GM12891 (cell line): ENCODE measurements at regions not wholly inside any gene's neighbourhood (a gene's known extent, or its start where the extent isn't known, plus 50 kb on each side); places are given as distances from the start of the nearest gene placed in this dataset.
"Not testable (repeated sequence)": the region's sequence is repeated elsewhere in the genome, so short reads cannot be mapped to it uniquely, and the experiment has no call there.

Experiments
- DNase-seq: peaks from one replicate; pipeline ENCODE4 v3.0.0; 2011; ENCODE audit warnings: low spot score; ENCODE audit not compliant: insufficient read length
- FAIRE-seq: peaks from 2 replicates; lab custom pipeline; 2011; peaks lifted over from hg19 to GRCh38; lab: Jason Lieb, UNC
- PAX5 ChIP-seq: IDR thresholded peaks from 2 replicates; pipeline ENCODE4 v1.6.1; 2011; ENCODE audit warnings: low read length, moderate library complexity, mild to moderate bottlenecking; ENCODE audit not compliant: insufficient read depth, severe bottlenecking
- POLR2A ChIP-seq: IDR thresholded peaks from 2 replicates; pipeline ENCODE4 v1.6.1; 2011; ENCODE audit warnings: low read depth, low read length, control low read depth
- POLR2AphosphoS5 ChIP-seq: IDR thresholded peaks from 2 replicates; pipeline ENCODE4 v1.6.1; 2011; ENCODE audit warnings: low read depth, low read length, control low read depth
- POU2F2 ChIP-seq: IDR thresholded peaks from 2 replicates; pipeline ENCODE4 v1.6.1; 2011; ENCODE audit warnings: low read depth, mild to moderate bottlenecking, control low read depth, low read length, moderate library complexity
- SPI1 ChIP-seq: IDR thresholded peaks from 2 replicates; pipeline ENCODE4 v1.6.1; 2011; ENCODE audit warnings: low read depth, low read length, control low read depth
- TAF1 ChIP-seq: IDR thresholded peaks from 2 replicates; pipeline ENCODE4 v1.6.1; 2011; ENCODE audit warnings: low read depth, low read length, control low read depth

DNA sequence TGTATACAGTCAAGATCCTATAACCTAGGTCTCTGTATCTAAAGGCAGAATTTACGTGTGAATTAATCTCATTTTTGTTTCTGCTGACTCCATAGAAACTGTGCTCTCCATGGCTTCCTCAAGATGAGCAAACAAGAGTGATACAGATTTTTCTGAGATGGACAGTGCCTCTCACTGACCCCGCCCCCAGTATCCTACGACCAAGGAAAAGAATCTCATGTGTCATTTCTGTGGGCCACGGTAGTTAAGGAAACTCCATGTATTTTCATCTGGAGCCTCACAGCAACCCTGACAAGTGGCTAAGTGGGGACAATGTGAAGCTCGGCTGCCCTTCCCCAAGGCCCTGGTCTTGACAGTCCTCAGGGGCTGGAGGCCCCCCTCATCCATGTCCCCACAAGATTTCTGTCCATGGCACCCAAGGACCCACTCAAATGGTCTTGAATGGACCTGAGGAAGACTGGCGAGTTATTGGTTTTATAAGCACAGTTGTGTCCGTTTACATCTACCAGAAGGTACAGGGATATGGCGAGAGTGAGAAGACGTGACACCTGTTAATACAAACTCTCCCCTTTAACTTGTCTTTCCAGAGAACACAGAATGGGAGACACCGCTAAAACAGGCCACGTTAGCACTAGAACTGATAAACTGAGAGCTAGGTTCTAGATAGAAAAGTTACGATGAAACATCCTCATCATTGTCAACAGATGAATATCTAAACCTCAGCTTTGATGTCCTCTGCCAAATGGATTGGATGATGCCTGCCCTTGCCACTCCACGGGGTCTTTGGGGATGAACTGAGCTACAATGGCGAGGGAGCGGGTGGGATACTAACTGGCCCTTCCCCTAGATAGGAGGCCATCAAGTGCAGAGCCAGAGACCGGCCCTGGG is 108.4 kb upstream of the EGLN3 start:
- TF ChIP-seq TAF1 (no peak), POLR2AphosphoS5 (no peak), PAX5 (no peak), SPI1 (no peak), POU2F2 (no peak), POLR2A (no peak)
- DNase-seq = no peak
- no peak for FAIRE-seq

DNA sequence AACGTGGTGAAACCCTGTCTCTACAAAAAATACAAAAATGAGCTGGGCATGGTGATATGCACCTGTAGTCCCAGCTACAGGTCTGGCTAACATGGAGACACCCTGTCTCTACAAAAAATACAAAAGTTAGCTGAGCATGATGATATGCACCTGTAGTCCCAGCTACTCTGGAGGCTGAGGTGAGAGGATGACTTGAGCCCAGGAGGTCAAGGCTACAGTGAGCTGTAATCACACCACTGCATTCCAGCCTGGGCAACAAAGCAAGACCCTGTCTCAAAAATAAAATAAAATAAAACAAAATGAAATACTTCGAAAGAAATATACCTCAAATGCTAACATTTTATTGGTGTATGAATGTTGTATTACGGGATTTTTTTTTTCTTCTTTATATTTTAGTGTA is 107.6 kb upstream of the EGLN3 start:
- TF ChIP-seq POLR2AphosphoS5 (no peak), TAF1 (no peak), POLR2A (no peak), POU2F2 (no peak), PAX5 (no peak), SPI1 (no peak)
- no peak for FAIRE-seq
- no peak for DNase-seq

DNA sequence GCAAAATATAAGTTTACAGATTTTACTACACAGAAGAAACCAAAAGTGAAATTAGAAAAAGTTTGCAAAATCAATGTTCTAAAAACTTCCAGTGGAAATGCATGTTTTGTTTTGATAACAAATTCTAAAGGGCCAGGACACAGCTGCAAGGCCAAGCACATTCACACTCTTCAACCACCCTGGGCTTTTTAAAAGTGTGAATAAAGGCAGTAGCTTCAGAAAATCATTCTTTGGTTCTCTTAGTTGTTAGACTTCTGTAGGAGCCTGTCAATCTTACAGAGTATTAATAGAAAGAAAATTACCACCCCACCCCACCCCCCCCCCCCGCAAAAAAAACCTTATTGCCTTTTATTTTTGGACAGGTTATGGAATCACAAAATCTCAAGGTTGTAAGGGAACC is 105.2 kb upstream of the EGLN3 start:
- FAIRE-seq (no peak), DNase-seq (no peak)
- no peak for TF ChIP-seq SPI1
- TF ChIP-seq PAX5 = no peak
- TF ChIP-seq POLR2AphosphoS5 = no peak
- TF ChIP-seq POU2F2 = no peak
- TF ChIP-seq POLR2A = no peak
- TF ChIP-seq TAF1 = no peak

DNA sequence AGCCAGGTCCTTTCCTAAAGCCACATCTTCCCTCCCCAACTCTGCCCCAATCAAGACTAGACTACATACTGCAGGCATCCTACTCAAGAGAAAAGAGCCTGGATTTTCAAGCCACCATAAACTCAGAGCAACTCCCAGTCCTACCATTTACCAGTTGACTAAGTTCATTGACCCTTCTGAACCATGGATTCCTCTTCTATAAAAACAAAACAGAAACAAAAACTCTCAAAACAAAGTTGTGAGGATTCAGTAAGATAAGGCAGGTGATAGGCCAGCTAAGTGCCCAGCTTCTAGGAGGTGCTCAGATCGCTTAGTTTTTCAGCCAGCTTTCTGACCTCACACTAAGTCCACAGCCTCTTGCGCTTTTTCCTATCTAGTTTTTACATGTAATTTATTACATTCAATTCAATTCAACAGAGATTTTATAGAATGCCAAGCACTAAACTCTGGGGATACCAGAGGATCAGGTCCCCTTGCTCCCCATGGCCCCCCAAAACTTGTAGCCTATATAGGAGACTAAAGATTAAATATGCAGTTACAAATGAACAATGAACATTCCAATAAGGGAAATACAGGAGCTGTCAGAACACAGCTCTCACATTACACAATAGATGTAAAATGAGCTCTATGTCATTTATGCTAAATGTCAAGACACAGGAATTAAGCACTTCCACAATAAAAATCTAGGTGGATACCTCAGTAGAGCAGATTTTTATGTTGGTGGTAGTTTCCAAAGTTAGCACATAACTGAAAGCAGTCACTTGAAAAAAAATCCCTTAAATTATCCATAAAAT is 104.5 kb upstream of the EGLN3 start:
- no peak for TF ChIP-seq POLR2A
- no peak for TF ChIP-seq TAF1
- TF ChIP-seq PAX5 = no peak
- no peak for TF ChIP-seq POU2F2
- no peak for TF ChIP-seq POLR2AphosphoS5
- TF ChIP-seq SPI1 = no peak
- FAIRE-seq (no peak), DNase-seq (no peak)

DNA sequence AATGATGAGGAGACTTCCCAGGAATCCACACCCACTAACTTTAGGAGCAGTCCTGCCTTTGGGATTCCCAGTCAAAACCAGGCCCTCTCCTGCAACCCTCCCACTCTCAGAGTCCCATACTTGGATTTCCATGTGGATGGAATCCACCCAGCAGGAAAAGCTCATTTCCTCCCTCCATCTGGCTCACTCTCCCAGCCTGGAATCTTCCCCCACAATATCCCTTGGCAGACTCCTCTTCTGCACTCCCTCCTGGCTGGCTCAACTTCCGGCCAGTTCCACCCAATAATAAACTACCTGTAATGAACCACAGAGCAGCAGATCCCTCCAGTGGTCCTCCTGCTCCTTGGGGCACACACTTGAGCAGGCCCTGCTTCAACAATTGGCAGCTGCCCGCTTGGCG is 102.8 kb upstream of the EGLN3 start:
- FAIRE-seq (no peak), DNase-seq (no peak)
- TF ChIP-seq SPI1 = no peak
- TF ChIP-seq TAF1 = no peak
- TF ChIP-seq POLR2A = no peak
- no peak for TF ChIP-seq PAX5
- no peak for TF ChIP-seq POLR2AphosphoS5
- TF ChIP-seq POU2F2 = no peak

DNA sequence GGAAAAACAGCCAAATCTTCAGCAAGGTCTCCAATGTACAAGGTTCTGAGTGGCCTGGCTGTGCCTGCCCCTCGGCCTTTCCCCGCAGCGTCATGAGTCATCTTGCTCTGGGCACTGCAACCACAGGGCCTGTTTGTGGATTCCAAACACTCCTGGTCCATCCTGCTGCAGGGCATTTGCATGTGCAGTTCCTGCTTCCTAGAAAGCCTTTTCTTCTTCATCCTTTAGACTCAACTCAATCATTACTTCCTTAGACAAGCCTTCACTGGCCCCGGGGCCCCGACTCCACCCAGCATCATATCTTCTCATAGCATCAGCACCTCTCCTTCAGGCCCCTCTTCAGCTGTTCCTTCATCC is 101.8 kb upstream of the EGLN3 start:
- no peak for DNase-seq
- FAIRE-seq = no peak
- TF ChIP-seq POU2F2 (0 out of 2 replicates have a peak, but pooled peaks have one; percentile 27), PAX5 (no peak)

DNA sequence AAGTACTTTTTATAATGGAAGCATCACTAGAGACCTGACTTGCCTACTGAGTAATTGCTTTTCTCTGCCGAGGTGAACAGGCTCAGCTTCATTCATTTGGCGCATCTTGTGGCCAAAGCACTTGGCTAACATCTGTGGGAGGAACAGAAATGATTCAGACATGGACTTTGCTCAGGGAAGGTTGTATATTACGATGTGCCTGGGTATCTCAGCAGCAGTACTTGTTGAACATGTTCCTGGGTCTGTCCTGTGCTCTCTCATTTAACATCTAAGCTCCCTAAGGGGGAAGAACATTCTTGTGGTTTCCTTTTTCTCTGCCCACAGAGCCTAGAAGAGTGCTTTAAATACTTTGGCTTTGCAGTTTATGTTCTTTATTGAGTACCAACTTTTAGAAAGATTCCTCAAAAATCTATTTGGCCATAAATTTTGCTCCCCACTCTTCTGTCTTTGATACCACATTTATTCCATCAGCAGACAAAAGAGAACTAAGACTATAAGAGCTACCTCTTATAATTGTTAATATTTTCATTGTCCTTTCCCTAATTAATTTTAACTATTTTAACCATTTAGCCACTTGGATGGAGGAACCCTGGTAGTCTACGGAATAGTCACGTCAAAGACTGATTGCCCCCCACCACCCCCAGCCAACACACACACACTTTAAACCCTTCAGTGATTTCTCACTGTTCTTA is 101.2 kb upstream of the EGLN3 start:
- TF ChIP-seq PAX5 = no peak
- no peak for TF ChIP-seq TAF1
- no peak for TF ChIP-seq POLR2AphosphoS5
- TF ChIP-seq POLR2A = no peak
- TF ChIP-seq POU2F2 = no peak
- TF ChIP-seq SPI1 = no peak
- DNase-seq (no peak), FAIRE-seq (no peak)

DNA sequence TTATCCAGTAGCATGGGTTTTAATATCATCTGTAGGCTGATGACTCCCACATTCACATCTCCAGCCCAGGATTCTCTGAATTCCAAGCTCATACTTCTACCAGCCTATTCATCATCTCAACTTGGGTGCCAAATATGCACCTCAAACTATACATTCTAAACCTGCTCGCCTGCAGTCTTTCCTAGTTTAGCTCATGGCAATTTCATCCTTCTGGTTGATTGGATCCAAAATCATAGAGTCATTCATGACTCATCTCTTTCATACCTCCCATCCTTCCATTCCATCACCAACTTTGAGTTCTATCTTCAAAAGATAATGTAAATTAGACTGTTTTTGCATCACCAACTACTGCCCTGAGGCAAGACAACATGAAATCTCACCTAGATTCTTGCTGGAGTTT is 99.7 kb upstream of the EGLN3 start:
- FAIRE-seq (no peak), DNase-seq (no peak)
- TF ChIP-seq POLR2A (no peak), POLR2AphosphoS5 (no peak), SPI1 (no peak), POU2F2 (no peak)

DNA sequence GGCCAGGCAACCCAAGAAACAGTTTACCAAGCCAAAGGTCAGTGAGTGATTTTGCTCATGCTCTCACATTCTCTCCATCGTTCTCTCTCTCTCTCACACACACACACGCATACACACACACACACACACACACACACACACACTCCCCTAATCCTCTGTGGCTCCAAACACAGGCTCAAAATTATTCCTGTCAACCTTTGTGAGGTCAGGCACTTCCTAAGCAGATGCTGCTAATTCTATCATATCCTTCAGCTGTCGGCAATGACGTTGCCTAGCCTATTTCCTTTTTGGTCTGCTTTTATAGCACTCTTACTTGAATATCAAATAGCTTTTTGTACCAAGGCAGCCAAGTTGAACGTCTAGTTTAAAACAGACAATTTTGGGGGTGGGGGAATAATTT is 98.9 kb upstream of the EGLN3 start:
- TF ChIP-seq POU2F2 (no peak), TAF1 (no peak), POLR2AphosphoS5 (no peak), SPI1 (no peak), PAX5 (no peak), POLR2A (no peak)
- DNase-seq (no peak), FAIRE-seq (no peak)

DNA sequence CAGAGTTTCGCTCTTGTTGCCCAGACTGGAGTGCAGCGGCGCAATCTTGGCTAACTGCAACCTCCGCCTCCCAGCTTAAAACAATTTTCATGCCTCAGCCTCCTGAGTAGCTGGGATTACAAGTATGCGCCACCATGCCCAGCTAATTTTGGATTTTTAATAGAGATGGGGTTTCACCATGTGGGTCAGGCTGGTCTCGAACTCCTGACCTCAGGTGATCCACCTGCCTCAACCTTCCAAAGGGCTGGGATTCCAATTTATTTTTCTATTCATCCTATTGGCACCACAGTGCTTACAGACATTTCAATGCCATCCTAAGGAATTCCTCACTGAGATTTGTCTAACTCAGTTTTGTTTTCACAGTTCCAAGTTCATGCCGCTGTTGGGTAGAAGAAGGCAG is 98.3 kb upstream of the EGLN3 start:
- not testable (repeated sequence) for FAIRE-seq

More for the DNA sequence above, 98.3 kb upstream of the EGLN3 start:
- not testable (repeated sequence) for DNase-seq
